Stimulated activated CD8-positive, alpha-beta memory T cell treated with anti-CD3 and anti-CD28 coated beads, Interleukin-12 subunit alpha, Interleukin-12 subunit beta, amount 100 ng/mL, for 1 hour (primary cell): ENCODE measurements at regions not wholly inside any gene's neighbourhood (a gene's known extent, or its start where the extent isn't known, plus 50 kb on each side); places are given as distances from the start of the nearest gene placed in this dataset.
"Not testable (repeated sequence)": the region's sequence is repeated elsewhere in the genome, so short reads cannot be mapped to it uniquely, and the experiment has no call there.

Experiments
- DNase-seq: peaks from one replicate; pipeline ENCODE4 v3.0.0-alpha.2; 2020; ENCODE audit warnings: low read depth

GRCh38 chr15:96216481-96216880 lies 114.0 kb upstream of the NR2F2 start:
- DNase-seq: not testable (repeated sequence)

- no peak for DNase-seq
These were observed 112.5 kb upstream of the NR2F2 start for GRCh38 chr15:96217983-96218382.

DNA sequence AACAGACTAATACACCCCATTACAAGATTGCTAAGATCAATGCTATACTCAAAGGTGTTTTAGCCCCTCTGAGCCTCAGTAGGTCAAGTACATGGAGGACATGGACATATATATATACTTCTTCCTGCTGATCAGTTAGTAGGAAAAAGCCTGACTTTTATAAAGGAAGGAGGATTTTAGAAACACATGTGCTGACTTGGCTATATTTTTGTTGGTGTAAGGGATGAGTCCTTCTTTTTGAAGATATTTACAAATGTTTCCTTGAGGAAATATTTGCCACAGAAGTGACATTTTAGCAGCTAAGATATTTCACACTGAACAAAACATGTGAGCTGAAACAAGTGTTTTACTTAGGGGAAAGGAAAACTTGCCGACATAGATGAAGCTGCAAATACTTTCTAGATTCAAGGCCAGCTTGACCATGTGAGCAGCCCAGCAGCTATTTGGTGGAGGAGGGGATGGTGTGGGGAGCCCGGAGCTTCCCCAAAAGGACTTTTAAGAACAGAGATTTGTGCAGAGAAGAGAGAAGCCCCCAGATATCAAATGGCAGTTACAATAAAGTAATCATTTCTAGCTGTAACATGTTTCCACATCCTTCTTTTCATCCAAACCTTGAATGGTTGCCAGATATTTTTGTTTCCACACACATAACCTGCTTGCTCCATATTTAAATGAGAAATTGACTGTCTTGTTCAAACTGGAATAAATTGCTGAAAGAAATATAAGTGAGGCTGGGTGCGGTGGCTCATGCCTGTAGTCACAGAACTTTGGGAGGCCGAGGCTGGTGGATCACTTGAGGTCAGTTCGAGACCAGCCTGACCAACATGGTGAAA lies 111.7 kb upstream of the NR2F2 start:
- DNase-seq: no peak

DNA sequence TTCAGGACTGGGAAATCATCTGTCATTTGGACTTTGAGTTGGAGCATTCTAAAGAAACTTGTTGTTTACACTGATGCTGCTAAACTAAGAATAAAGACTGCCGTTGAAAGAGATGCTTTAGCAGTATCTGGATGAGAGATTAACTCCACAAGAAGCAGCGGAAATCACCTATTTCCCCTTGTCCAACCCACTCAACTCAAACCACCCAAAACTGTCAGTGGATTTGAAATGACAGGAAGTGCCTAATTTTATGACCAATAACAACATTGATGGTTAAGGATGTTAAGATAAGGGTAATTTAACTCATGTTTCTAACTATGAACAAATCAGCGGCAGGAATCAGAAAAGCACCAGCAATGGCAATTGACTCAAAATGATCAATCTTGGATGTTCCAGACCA lies 110.8 kb upstream of the NR2F2 start:
- no peak for DNase-seq

GRCh38 chr15:96220657-96221056 lies 109.8 kb upstream of the NR2F2 start:
- DNase-seq: no peak

DNA sequence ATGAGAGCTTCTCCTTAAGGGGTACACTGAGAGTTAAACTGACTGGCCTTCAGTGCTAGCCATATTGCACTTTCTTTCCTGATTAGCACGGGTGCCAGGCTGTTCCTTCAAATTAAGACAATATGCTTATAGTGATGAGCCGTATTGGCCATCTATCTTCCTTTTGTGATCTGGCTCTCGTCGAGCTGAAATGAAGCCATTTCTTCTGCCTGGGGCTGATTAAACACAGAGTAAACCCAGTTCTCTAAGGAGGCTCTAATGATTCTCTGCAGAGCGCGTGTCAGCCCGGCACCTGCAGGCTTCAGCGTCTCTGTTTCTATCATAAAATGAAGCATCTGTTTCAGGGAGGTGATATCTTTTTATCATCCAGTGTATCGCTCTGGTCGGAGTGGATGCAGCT lies 107.5 kb upstream of the NR2F2 start:
- DNase-seq: no peak

GRCh38 chr15:96223939-96224338 lies 106.6 kb upstream of the NR2F2 start:
- DNase-seq: no peak

DNA sequence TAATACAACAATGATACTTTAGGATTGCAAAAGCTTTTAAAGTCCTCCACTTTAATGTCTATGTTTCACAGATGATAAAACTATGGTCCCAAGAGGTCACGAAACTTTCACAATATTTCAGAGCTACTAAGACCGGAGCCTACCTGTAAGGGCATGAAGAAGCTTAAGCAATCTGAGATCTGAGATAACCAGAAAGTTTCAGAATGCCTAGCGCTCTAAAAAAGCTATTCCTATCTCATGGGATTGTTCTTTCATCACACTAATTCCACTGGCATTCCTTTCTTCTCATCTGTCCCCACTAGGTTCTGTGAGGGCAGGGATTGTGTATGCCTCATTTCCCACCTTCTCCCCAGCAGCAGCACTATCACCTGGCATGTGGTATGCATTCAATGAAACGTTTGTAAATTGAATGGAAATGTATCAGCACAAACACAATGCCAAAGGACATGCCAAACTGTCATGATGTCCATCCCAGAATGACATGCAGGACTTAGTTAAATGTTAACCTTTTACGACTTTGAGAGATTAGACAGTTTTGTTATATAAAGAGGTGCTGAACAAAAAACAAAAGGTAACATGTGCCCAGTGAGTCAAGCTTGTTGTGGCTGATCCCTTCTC lies 104.7 kb upstream of the NR2F2 start:
- DNase-seq: no peak

GRCh38 chr15:96230526-96231181 lies 99.8 kb upstream of the NR2F2 start:
- DNase-seq: no peak

GRCh38 chr15:96232335-96232734 lies 98.2 kb upstream of the NR2F2 start:
- DNase-seq: no peak

- no peak for DNase-seq
These were observed 96.2 kb upstream of the NR2F2 start for GRCh38 chr15:96234109-96234892.

GRCh38 chr15:96237002-96237401 lies 93.5 kb upstream of the NR2F2 start:
- no peak for DNase-seq

DNA sequence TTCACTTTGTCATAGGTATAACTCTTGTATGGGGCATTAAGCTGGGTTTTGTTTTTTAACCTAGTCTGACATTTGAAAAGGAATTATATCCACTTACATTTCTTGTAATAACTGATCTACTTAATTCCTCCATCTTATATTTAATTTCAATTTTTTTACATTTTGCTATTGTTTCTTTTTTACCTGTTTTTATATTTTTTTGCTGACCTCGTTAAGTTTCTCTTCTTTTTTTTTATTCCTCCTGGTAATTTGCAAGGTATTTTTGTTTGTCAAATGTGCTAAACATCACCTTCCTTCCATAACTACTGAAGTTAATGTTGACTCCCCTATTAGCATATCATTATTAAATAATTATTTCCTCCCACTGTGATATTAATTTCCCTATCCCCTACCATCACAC lies 87.7 kb upstream of the NR2F2 start:
- DNase-seq: no peak

GRCh38 chr15:96243701-96244100 lies 86.8 kb upstream of the NR2F2 start:
- no peak for DNase-seq

- DNase-seq: no peak
These were observed 85.2 kb upstream of the NR2F2 start for GRCh38 chr15:96245252-96245651.

GRCh38 chr15:96246057-96246456 lies 84.4 kb upstream of the NR2F2 start:
- DNase-seq: no peak

DNA sequence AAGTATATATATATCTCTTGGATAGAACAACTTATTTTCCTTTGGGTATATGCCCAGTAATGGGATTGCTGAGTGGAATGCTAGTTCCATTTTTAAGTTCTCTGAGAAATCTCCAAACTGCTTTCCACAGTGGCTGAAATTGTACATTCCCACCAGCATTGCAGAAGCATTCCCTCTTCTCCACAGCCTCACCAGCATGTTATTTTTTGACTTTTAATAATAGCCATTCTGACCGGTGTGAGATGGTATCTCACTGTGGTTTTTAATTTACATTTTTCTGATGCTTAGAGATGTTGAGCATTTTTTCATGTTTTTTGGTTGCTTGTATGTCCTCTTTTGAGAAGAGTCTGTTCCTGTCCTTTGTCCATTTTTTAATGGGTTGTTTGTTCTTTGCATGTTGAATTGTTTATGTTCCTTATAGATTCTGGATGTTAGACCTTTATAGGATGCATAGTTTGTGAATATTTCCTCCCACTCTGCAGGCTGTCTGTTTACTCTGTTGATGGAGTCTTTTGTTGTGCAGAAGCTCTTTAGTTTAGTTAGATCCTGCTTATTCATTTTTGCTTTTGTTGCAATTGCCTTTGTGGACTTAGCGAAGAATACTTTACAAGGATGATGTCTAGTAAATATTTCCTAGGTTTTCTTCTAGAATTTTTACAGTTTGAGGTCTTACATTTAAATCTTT lies 82.7 kb upstream of the NR2F2 start:
- DNase-seq: no peak

DNA sequence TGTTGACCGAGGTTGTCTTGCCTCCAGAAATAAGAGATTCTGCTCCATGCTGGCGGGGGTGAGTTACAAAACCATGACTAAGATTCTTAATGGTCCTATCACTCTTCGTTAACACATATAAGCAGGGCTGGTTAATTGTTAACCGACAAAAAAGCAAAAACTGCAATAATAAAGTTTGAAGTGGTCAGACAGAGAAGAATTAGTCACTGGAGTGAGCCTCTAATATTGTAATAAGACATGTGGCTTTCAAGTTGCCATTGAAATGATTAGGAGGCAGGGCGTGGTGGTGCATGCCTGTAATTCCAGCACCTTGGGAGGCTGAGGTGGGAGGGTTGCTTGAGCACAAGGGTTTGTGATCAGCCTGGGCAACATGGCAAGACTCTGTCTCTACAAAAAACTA lies 78.4 kb upstream of the NR2F2 start:
- DNase-seq: no peak

- no peak for DNase-seq
These were observed 77.3 kb upstream of the NR2F2 start for GRCh38 chr15:96253006-96253747.

DNA sequence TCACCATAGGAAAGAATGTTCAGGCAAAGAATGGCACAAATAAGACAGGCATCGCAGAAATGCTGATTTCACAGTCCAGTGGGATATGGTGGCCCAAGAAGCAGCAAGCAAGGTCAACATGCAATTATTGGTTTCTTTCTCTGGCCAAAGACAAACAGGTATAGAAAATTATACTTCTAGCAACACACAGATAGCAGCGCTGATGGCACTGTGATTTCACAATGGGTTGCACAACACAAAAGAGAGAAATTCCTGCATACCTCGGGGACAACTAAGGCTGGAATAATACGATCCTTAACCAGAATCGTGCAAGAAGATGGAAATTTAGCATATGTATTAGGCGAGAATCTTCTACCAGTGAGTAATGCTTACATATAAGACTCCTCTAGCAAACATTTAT lies 76.3 kb upstream of the NR2F2 start:
- no peak for DNase-seq

- no peak for DNase-seq
These were observed 74.9 kb upstream of the NR2F2 start for GRCh38 chr15:96255599-96255998.
